ENCODE measurements at regions not wholly inside any gene's neighbourhood (a gene's known extent, or its start where the extent isn't known, plus 50 kb on each side); places are given as distances from the start of the nearest gene placed in this dataset.

DNA sequence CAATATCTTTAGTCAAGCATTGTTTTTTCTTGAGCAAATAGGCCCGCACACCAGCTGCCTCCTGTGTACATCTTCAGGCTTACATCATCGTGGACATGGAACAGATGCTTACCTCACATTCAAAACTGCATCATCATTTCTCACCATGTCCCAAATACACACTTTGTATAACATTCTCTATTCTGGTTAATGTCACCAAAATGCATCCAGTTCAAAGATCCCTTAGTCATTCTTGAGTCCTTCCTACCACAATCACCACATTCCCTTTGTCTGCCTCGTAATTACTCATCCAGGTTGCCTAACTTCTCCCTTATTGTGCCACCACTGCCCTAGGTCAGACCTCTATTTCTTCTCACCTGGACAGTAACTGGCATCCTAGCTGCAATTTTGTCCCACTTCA lies 373.7 kb upstream of the GALNT5 start:
- DNase-seq (ENCODE audit: low read depth, low spot score) = no peak
- in situ Hi-C loops (cut with HindIII; ENCODE audit: low pct_unique_long_range_greater_than_20kb, low sequenced_read_pairs) = no loop called here

DNA sequence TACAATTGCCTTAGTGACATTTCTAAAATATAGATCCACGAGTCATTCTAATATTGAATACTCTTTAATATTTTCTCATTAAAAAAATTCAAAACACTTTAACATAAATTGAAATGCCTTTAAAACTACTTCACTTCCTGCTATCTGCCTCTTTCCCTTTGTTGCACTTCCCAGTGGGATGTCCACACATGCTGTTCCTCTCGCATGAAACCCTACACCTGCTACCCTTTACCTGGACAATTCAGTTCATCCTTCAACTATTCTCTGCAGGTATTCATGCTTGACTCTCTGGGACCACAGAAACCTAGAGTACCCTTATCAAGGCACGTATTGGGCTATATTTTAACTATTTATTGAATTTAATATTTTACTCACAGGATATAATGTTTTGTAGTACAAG lies 373.3 kb upstream of the GALNT5 start:
- in situ Hi-C loops (cut with HindIII; ENCODE audit: low pct_unique_long_range_greater_than_20kb, low sequenced_read_pairs) = no loop called here
- no peak for DNase-seq (ENCODE audit: low read depth, low spot score)

DNA sequence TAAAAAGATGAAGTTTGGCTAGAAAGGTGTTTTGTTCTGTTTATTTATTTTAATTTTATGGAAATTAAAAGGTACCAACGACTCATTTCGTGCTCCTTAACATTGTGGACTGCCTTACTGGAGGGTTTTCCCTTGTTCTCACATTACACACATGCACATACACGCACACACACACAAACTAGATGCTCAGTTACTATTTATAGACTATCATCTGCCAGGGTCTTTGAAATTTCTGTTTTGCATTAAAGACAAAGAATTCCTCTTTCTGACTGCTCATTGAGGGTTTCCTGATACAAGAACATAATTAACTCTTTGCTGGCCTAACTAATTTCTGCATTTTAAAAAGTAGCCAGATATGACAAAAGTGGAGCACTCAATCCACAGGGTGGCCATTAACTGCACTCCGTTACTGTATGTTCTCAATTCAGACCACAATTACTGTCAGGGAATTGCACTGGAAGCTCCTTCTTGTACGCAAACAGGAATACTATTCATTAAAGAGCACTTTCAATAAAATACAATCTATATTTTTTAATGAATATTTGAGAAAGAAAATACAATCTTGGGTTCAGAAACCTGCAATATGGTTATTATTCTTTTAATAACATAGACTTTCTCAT lies 366.9 kb upstream of the GALNT5 start:
- in situ Hi-C loops (cut with HindIII; ENCODE audit: low pct_unique_long_range_greater_than_20kb, low sequenced_read_pairs) = no loop called here
- DNase-seq (ENCODE audit: low read depth, low spot score) = no peak

DNA sequence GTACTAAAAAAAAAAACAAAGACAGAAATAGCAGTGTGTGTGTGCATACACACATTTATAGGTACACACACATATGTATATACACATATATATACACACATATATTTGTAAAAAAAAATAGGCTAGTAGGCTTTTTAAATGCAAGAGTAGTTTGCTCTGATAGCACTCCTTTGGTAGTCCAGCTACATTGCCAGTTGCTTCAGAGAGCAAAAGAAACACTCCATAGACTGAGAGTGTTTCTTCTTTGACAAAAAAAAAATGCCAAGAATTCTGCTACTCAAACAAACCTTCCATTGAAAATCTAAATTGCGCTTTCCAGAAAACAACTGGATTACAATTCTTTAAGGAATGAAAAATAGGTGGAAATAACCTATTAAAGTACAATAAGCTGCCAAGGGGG lies 365.9 kb upstream of the GALNT5 start:
- in situ Hi-C loops (cut with HindIII; ENCODE audit: low pct_unique_long_range_greater_than_20kb, low sequenced_read_pairs) = no loop called here
- no peak for DNase-seq (ENCODE audit: low read depth, low spot score)

DNA sequence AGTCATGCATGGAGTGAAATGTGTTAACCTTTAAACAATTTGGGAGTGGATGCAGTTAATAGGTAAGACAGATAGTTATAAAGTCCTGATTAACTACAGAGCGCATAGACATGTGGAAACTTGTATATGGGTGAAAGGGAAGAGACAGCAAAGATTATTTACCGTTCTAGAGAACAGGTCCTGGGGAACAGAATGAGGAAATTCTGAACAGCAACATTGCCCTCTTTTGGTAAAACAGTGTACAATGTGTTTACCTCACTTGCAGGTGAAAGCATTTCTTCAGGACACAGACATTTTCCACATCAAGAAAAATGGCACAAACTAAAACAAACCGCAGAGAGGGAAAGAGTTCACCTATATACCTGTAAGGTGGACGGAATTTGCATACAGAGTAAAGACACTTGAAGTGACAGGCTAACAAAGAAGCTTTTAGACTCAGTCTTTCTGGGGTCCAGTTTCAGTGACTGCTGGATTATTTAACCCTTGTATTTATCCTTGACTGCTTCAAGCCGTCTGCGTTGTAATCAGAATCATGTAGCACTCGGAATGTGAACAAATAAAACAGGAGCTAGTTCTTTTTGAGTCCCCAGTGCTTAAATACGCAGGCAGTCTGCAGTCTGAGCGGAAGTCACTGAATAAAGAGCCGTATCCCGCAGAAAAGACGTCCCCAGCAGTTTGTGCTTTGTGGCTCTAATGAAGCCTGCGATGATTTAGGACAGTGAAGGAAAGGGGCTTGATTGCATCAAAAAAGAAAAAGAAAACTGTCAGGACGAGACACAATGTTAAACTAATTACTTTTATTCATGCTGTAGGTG lies 364.8 kb upstream of the GALNT5 start:
- in situ Hi-C loops (cut with HindIII; ENCODE audit: low pct_unique_long_range_greater_than_20kb, low sequenced_read_pairs) = no loop called here
- peak; percentile 79 for DNase-seq (ENCODE audit: low read depth, low spot score)

DNA sequence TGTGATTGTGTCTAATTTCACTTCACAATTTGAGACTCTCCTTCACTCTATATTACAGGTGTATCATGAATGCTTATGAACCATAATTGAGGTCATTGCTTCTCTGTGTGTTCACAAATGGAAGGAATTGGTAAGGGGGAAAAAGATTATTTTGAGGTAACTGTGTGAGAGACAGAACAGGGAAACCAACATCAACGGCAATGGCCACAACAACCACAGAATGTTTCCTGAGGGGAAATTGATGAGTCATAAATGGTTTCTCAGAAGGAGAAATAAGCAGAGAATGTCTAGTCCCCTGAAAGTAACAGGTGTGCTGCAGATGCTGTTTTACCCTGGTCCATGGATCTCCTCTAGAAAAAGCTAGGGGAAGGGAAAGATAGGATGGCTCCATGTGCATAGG lies 361.2 kb upstream of the GALNT5 start:
- no peak for DNase-seq (ENCODE audit: low read depth, low spot score)
- in situ Hi-C loops (cut with HindIII; ENCODE audit: low pct_unique_long_range_greater_than_20kb, low sequenced_read_pairs) = no loop called here

DNA sequence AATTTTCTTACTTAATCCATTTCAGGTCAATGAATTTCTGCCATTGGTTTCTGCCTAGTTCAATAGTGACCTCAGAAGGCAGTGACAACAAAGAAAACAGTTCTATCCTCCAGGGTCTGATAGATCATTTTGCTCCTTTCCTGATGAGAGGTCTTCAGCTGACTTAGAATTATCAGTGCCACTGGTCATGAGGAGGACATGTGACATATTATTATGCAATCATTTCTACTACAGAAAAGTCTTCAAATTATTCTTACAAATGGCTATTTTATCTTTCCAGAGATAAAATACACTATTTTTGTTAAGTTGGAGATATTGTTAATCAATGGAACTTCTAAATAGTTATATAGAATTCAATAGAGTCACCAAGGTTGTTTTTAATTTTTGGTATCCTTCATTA lies 360.0 kb upstream of the GALNT5 start:
- in situ Hi-C loops (cut with HindIII; ENCODE audit: low pct_unique_long_range_greater_than_20kb, low sequenced_read_pairs) = no loop called here
- no peak for DNase-seq (ENCODE audit: low read depth, low spot score)

DNA sequence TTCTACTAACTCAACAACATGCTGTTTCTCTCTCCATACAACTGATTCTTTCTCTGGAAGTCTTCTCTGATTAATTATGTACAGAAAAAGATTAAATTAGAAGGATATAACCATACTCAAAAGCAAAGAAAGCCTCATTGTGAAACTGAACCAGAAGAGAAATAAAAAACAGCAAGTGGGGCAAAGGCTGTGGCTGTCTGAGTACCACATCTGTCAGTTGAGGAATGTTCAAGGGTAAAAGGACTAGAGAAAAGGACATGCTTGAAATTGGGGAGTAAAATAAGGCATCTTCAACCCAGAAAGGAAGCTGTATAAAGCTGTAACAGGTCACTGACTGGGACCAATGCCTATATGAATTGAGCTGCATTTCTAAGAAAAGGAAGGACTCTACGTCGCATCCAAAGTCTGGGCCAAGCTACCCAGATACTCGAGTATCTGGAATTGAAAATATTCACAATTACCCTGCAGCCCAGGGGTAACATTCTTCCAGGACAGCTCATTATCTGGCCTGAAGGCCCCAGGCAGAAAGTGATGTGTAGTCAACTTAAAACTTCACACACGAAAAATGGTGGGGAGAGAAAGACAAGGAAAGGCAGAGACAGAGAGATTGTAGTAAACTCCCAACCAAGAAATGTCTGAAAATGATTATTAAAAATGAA lies 356.0 kb upstream of the GALNT5 start:
- DNase-seq (ENCODE audit: low read depth, low spot score) = no peak
- in situ Hi-C loops (cut with HindIII; ENCODE audit: low pct_unique_long_range_greater_than_20kb, low sequenced_read_pairs) = no loop called here

DNA sequence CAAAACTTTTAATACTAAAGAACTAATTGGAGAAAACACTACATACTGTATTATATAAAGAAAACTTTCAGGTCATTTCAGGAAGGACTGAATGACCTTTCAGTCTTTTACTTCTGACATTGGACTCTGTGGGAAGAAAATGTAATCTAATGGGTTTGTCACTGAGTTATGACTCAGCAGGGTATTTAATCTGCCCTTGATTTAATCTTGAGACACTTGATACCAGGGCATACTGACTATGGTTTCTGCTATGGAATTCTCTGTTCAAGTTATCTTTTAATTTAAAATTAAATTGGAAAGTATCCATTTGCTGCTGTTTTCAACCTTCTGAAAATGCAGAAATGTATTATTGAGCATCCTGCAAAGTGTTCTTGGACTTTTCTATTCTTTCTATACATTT lies 354.2 kb upstream of the GALNT5 start:
- in situ Hi-C loops (cut with HindIII; ENCODE audit: low pct_unique_long_range_greater_than_20kb, low sequenced_read_pairs) = no loop called here
- no peak for DNase-seq (ENCODE audit: low read depth, low spot score)

DNA sequence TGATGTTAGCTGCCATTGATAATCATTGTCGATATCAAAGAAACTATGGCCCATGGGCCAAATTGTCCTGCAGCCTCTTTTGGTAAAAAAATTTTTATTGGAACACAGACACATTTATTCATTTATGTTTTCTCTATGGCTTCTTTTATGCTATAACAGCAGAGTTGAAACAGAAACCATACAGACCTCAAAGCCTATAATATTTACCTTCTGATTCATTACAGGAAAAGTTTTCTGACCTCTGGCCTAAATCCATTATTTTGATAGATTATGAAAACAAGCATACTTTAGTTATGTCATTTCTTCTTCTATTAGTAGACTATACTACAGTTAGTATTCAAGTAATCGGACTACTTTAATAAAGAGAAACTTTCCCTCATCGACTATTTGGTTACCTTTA lies 349.7 kb upstream of the GALNT5 start:
- DNase-seq (ENCODE audit: low read depth, low spot score) = no peak
- in situ Hi-C loops (cut with HindIII; ENCODE audit: low pct_unique_long_range_greater_than_20kb, low sequenced_read_pairs) = no loop called here

DNA sequence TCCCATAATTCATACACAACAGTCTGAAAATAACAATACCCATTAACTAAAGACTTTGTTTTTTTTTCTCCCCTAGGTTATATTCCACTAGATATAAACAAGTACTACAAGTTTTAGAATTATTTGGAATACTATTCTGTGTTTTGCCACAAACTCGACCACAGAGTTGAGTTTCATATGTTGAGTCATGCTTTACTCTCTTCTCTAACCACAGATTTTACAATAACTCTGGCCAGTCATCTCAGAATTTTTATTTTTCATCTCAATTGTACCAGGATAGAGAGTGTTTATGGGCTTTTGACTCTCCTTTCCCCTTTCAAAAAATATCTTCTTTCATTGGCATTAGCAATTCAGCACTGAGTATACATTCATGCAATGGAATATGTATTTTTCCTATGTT lies 348.7 kb upstream of the GALNT5 start:
- peak; percentile 9 for DNase-seq (ENCODE audit: low read depth, low spot score)

DNA sequence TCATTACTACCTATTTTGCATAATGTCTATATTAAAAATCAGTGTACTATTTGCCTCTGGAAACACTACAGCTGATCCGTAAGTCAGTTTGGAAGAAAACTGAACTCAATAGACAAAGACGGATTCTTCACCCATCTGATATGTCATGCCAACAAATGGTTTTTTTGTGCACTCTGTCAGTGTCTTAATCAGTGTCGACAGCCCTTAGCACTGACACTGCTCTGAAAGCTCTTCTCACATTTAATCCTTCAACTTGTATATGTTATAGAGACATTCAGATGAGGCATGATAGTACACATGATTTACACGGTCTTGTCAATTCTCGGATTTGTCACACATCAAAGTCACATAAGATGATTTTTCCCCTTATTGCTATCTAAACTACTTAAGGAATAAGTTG lies 347.5 kb upstream of the GALNT5 start:
- peak; percentile 85 for DNase-seq (ENCODE audit: low read depth, low spot score)
- in situ Hi-C loops (cut with HindIII; ENCODE audit: low pct_unique_long_range_greater_than_20kb, low sequenced_read_pairs) = no loop called here

More for the DNA sequence above, 348.7 kb upstream of the GALNT5 start:
- in situ Hi-C loops (cut with HindIII; ENCODE audit: low pct_unique_long_range_greater_than_20kb, low sequenced_read_pairs) = no loop called here

DNA sequence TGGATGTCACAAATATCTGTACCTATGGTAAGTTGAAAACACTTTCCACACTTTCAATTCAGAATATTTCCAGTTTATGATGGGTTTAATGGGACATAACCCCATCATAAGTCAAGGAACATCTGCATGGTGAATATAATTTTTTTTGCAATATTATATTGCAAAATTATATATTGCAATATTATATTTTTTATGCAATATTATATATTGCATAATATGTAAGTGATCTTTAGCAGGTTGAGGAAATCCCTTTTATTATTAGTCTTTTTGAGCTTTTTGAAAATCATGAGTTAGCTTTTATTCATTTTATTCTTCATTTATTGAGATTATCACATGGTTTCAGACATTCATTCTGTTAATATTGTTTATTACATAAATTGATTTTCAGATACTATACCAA lies 342.2 kb upstream of the GALNT5 start:
- DNase-seq (ENCODE audit: low read depth, low spot score) = no peak
- in situ Hi-C loops (cut with HindIII; ENCODE audit: low pct_unique_long_range_greater_than_20kb, low sequenced_read_pairs) = no loop called here

DNA sequence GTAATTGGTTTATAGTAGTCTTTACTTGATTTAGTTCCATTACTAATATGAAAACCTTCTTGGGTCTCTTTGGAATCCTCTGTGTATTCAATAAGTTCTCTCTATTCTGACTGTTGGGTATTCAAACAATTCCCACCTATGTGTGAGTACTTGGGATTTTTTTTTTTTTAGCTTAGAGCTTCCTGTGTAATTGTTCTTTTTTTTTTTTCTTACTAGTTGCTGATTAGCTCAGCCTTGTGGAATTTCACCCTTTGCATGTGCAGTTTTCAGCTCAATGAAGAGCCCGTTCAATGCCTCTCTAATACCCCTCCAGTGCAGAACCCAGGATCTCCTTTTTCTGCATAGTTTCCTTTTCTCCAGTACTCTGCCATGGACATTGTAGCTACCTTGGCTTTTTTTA lies 339.1 kb upstream of the GALNT5 start:
- DNase-seq (ENCODE audit: low read depth, low spot score) = no peak
- in situ Hi-C loops (cut with HindIII; ENCODE audit: low pct_unique_long_range_greater_than_20kb, low sequenced_read_pairs) = no loop called here

DNA sequence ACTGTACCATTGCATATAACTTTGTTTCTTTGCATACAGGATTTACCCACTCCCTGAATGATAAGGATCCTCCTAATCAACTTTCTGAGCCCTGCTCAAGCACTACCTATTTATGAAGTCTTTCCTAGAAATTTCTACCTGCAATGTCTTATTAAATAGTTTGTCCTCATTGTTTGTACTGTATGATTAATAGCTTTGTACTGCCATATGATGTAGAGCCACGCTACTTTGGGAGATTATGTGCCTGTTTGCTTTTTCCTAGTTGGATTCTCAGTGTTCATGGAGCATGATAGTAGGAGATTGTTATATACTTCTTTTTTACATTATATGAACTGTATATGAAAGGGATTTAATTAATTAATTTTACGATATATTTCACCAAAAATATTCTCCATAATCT lies 327.1 kb upstream of the GALNT5 start:
- no peak for DNase-seq (ENCODE audit: low read depth, low spot score)
- in situ Hi-C loops (cut with HindIII; ENCODE audit: low pct_unique_long_range_greater_than_20kb, low sequenced_read_pairs) = no loop called here

DNA sequence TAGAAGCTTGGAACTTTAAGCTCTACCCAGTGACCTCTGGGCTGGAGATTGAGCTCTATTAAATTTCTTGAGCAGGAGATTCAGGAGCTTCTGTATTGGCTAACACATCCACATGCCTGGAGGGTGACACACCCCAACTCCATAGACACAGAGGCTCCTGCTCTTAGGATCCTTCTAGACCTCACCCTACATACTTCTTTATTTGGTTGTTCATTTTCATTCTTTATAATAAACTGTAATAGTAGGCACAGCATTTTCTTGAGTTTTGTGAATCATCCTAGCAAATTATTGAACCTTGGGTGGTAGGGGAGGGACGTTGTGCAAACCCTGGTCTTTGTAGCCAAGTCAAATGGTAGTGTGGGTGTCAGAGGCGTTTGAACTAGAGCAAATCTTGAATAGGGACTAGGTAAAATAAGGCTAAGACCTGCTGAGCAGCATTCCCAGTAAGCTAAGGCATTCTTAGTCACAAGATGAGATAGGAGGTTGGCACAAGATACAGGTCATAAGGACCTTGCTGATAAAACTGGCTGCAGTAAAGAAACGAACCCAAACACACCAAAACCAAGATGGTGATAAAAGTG lies 323.8 kb upstream of the GALNT5 start:
- in situ Hi-C loops (cut with HindIII; ENCODE audit: low pct_unique_long_range_greater_than_20kb, low sequenced_read_pairs) = no loop called here
- DNase-seq (ENCODE audit: low read depth, low spot score) = no peak

DNA sequence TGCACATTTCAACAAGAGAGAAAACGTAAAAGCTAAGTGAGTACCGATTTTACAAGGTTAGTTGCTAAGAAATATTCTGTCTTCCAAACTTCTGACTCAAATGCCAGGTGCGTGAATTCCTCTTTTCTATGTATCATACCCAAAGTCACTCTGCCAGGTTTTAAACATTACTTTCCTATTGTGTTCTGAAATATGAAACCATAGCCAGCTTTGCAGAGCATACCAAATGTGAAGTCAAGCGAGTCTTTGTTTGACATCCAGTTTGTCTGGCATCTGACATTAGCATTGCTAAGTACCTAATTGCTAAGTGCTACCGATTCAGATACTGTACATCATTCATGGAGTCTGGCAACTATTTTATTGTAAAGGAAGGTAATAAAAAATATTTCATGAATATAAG lies 321.9 kb upstream of the GALNT5 start:
- no peak for DNase-seq (ENCODE audit: low read depth, low spot score)
- in situ Hi-C loops (cut with HindIII; ENCODE audit: low pct_unique_long_range_greater_than_20kb, low sequenced_read_pairs) = no loop called here

DNA sequence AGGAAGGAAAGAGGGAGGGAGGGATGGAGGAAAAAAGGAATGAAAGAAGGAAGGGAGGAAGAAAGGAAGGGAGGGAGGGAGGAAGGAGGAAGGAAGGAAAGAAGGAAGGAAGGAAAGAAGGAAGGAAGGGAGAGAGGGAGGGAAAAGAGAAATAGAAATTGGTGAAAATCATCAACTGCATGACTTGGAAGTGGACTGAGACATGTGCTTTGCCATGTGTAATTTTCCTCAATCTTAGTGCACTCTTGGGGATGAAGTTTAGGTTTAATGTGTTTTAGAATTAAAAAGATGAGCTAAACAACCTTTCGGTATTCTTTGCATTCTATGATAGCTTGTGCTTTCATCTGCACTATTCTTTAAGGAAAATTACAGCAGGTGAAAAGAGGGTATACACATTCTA lies 320.1 kb upstream of the GALNT5 start:
- DNase-seq (ENCODE audit: low read depth, low spot score) = no peak
- in situ Hi-C loops (cut with HindIII; ENCODE audit: low pct_unique_long_range_greater_than_20kb, low sequenced_read_pairs) = no loop called here

DNA sequence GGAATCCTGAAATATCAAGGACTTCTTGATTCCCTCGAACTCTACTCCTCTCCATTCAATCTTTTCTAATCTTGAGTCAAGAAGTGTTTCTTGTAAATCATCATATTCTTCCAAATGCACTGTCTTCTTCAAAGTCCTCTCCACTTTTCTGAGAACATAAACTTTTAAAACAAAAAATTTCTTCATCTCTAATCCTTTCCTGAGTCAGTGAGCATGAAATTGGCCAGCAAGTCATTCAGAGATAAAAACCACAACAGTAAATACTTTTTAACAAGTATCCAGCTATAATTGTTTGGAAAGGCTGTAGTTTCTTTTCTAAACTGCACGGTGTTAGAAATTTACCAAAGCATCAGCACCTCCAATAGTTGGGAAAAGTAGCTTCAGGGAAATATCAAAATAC lies 312.6 kb upstream of the GALNT5 start:
- in situ Hi-C loops (cut with HindIII; ENCODE audit: low pct_unique_long_range_greater_than_20kb, low sequenced_read_pairs) = no loop called here
- DNase-seq (ENCODE audit: low read depth, low spot score) = no peak

All from SK-MEL-5 (cell line).